ENCODE measurements at regions not wholly inside any gene's neighbourhood (a gene's known extent, or its start where the extent isn't known, plus 50 kb on each side); places are given as distances from the start of the nearest gene placed in this dataset.

- TF ChIP-seq CTCF (IDR thresholded peaks at IDR 0.05), result no peak
- TF ChIP-seq EZH2 (IDR thresholded peaks at IDR 0.05; ENCODE audit: borderline replicate concordance, insufficient read depth, low read depth, low read length, poor library complexity, severe bottlenecking), result no peak
Measured at GRCh38 chr5:10853154-10853553, 92.1 kb upstream of the DAP start.
